Activated CD8-positive, alpha-beta memory T cell treated with anti-CD3 and anti-CD28 coated beads, Interleukin-2, amount 10 ng/mL, durations not matched to agents 7 days and 5 days (primary cell): ENCODE measurements at regions not wholly inside any gene's neighbourhood (a gene's known extent, or its start where the extent isn't known, plus 50 kb on each side); places are given as distances from the start of the nearest gene placed in this dataset.
A peak's percentile ranks its signal among the peaks of the same experiment; 100 is the strongest.
"Not testable (repeated sequence)": the region's sequence is repeated elsewhere in the genome, so short reads cannot be mapped to it uniquely, and the experiment has no call there.

Experiments used
- ATAC-seq: fragments of 150-1000 bp; cut with Tn5 transposase; one replicate; pipeline ENCODE4 v1.10.0; 2021; ENCODE audit warnings: moderate library complexity
- CTCF ChIA-PET: fragments of 350-600 bp; sonication (Branson Sonifier 250); formaldehyde crosslinking; loops from one replicate; lab custom pipeline; 2021; ENCODE audit warnings: antibody characterized with exemption; lab: Charles Lee
- DNase-seq: peaks from one replicate; pipeline ENCODE4 v3.0.0-alpha.2; 2020
- H3K27ac Mint-ChIP-seq: one replicate; pipeline ENCODE4 v1.8.0; 2021; ENCODE audit warnings: mild to moderate bottlenecking, mixed read lengths
- H3K27me3 Mint-ChIP-seq: one replicate; pipeline ENCODE4 v1.8.0; 2021; ENCODE audit warnings: mixed read lengths
- H3K36me3 Mint-ChIP-seq: one replicate; pipeline ENCODE4 v1.8.0; 2021; ENCODE audit warnings: mild to moderate bottlenecking, mixed read lengths
- H3K4me1 Mint-ChIP-seq: one replicate; pipeline ENCODE4 v1.8.0; 2021; ENCODE audit warnings: mixed read lengths
- H3K4me3 Mint-ChIP-seq: one replicate; pipeline ENCODE4 v1.8.0; 2021; ENCODE audit warnings: mild to moderate bottlenecking, moderate library complexity, mixed read lengths
- H3K9me3 Mint-ChIP-seq: one replicate; pipeline ENCODE4 v1.8.0; 2022; ENCODE audit warnings: low read depth, mixed read lengths

GRCh38 chr1:149243572-149243971, 140.2 kb upstream of the NBPF9 start:
- DNase-seq, H3K27me3 Mint-ChIP-seq, H3K4me3 Mint-ChIP-seq, CTCF ChIA-PET, H3K36me3 Mint-ChIP-seq, H3K4me1 Mint-ChIP-seq, H3K9me3 Mint-ChIP-seq, H3K27ac Mint-ChIP-seq, ATAC-seq: not testable (repeated sequence)

- ATAC-seq, H3K27ac Mint-ChIP-seq, H3K4me3 Mint-ChIP-seq, H3K36me3 Mint-ChIP-seq, H3K27me3 Mint-ChIP-seq, H3K4me1 Mint-ChIP-seq, CTCF ChIA-PET, H3K9me3 Mint-ChIP-seq, DNase-seq: not testable (repeated sequence)
Observed at GRCh38 chr1:149244621-149245020, 141.3 kb upstream of the NBPF9 start.

- H3K36me3 Mint-ChIP-seq, ATAC-seq, H3K27me3 Mint-ChIP-seq, H3K9me3 Mint-ChIP-seq, DNase-seq, H3K27ac Mint-ChIP-seq, H3K4me3 Mint-ChIP-seq, CTCF ChIA-PET, H3K4me1 Mint-ChIP-seq: not testable (repeated sequence)
Observed at GRCh38 chr1:149246212-149246611, 142.9 kb upstream of the NBPF9 start.

- H3K4me3 Mint-ChIP-seq, DNase-seq, CTCF ChIA-PET, H3K4me1 Mint-ChIP-seq, H3K36me3 Mint-ChIP-seq, H3K27me3 Mint-ChIP-seq, ATAC-seq, H3K9me3 Mint-ChIP-seq, H3K27ac Mint-ChIP-seq: not testable (repeated sequence)
Observed at GRCh38 chr1:149248610-149249009, 145.3 kb upstream of the NBPF9 start.

- ATAC-seq, CTCF ChIA-PET, H3K27me3 Mint-ChIP-seq, H3K9me3 Mint-ChIP-seq, H3K4me3 Mint-ChIP-seq, DNase-seq, H3K36me3 Mint-ChIP-seq, H3K27ac Mint-ChIP-seq, H3K4me1 Mint-ChIP-seq: not testable (repeated sequence)
Observed at GRCh38 chr1:149249850-149250467, 146.6 kb upstream of the NBPF9 start.

- DNase-seq, H3K4me3 Mint-ChIP-seq, ATAC-seq, H3K9me3 Mint-ChIP-seq, H3K36me3 Mint-ChIP-seq, H3K27me3 Mint-ChIP-seq, CTCF ChIA-PET, H3K4me1 Mint-ChIP-seq, H3K27ac Mint-ChIP-seq: not testable (repeated sequence)
Observed at GRCh38 chr1:149254894-149255847, 151.8 kb upstream of the NBPF9 start.

- H3K36me3 Mint-ChIP-seq, H3K27ac Mint-ChIP-seq, CTCF ChIA-PET, ATAC-seq, H3K27me3 Mint-ChIP-seq, H3K4me3 Mint-ChIP-seq, DNase-seq, H3K9me3 Mint-ChIP-seq, H3K4me1 Mint-ChIP-seq: not testable (repeated sequence)
Observed at GRCh38 chr1:149260284-149260683, 156.9 kb upstream of the NBPF9 start.

GRCh38 chr1:149260736-149261340, 157.5 kb upstream of the NBPF9 start:
- H3K4me3 Mint-ChIP-seq, H3K36me3 Mint-ChIP-seq, DNase-seq, H3K4me1 Mint-ChIP-seq, H3K9me3 Mint-ChIP-seq, H3K27me3 Mint-ChIP-seq, CTCF ChIA-PET, H3K27ac Mint-ChIP-seq: not testable (repeated sequence)
- peak; percentile 60 for ATAC-seq

GRCh38 chr1:149267287-149267686, 163.9 kb upstream of the NBPF9 start:
- H3K27me3 Mint-ChIP-seq, H3K4me1 Mint-ChIP-seq, H3K27ac Mint-ChIP-seq, CTCF ChIA-PET, H3K9me3 Mint-ChIP-seq, H3K4me3 Mint-ChIP-seq, H3K36me3 Mint-ChIP-seq, DNase-seq, ATAC-seq: not testable (repeated sequence)

- CTCF ChIA-PET, H3K27ac Mint-ChIP-seq, H3K4me1 Mint-ChIP-seq, ATAC-seq, H3K27me3 Mint-ChIP-seq, DNase-seq, H3K4me3 Mint-ChIP-seq, H3K9me3 Mint-ChIP-seq, H3K36me3 Mint-ChIP-seq: not testable (repeated sequence)
Observed at GRCh38 chr1:149269001-149269702, 165.8 kb upstream of the NBPF9 start.

- not testable (repeated sequence) for ATAC-seq, H3K4me3 Mint-ChIP-seq
Observed at GRCh38 chr1:149269833-149270232, 166.5 kb upstream of the NBPF9 start.

GRCh38 chr1:149274493-149274892, 171.1 kb upstream of the NBPF9 start:
- CTCF ChIA-PET, H3K36me3 Mint-ChIP-seq, H3K27ac Mint-ChIP-seq: not testable (repeated sequence)

More at GRCh38 chr1:149269833-149270232, 166.5 kb upstream of the NBPF9 start:
- H3K36me3 Mint-ChIP-seq, H3K27me3 Mint-ChIP-seq, DNase-seq, CTCF ChIA-PET, H3K27ac Mint-ChIP-seq, H3K9me3 Mint-ChIP-seq, H3K4me1 Mint-ChIP-seq: not testable (repeated sequence)

GRCh38 chr1:149275802-149276201, 172.5 kb upstream of the NBPF9 start:
- DNase-seq, H3K4me3 Mint-ChIP-seq, H3K4me1 Mint-ChIP-seq, H3K9me3 Mint-ChIP-seq, H3K36me3 Mint-ChIP-seq, H3K27ac Mint-ChIP-seq, CTCF ChIA-PET, ATAC-seq, H3K27me3 Mint-ChIP-seq: not testable (repeated sequence)

More at GRCh38 chr1:149274493-149274892, 171.1 kb upstream of the NBPF9 start:
- not testable (repeated sequence) for H3K9me3 Mint-ChIP-seq, H3K27me3 Mint-ChIP-seq, H3K4me1 Mint-ChIP-seq, DNase-seq, H3K4me3 Mint-ChIP-seq, ATAC-seq
